Liver (tissue), 8 donors: ENCODE measurements at regions not wholly inside any gene's neighbourhood (a gene's known extent, or its start where the extent isn't known, plus 50 kb on each side); places are given as distances from the start of the nearest gene placed in this dataset.

ENCODE experiments used
- DNase-seq: peaks from one replicate; pipeline ENCODE4 v3.0.0-alpha.2; 2017; ENCODE audit warnings: low spot score
- H3K27ac ChIP-seq, 2 donors: one replicate each; pipeline ENCODE4 v1.7.0; 2013; ENCODE audit warnings: inconsistent platforms in 2 of 2, low read length in 2 of 2, control low read depth in 1 of 2, low read depth in 1 of 2, mild to moderate bottlenecking in 1 of 2
- H3K27me3 ChIP-seq, 4 donors: one replicate each; pipeline versions ENCODE4 v1.6.1 to v1.7.0; 2013; ENCODE audit warnings: low read length in 3 of 4, inconsistent platforms in 1 of 4, mild to moderate bottlenecking in 1 of 4, moderate library complexity in 1 of 4; ENCODE audit not compliant: control insufficient read depth in 4 of 4, insufficient read depth in 4 of 4
- H3K36me3 ChIP-seq, 4 donors: one replicate each; pipeline versions ENCODE4 v1.6.1 to v1.7.0; 2013; ENCODE audit warnings: low read length in 3 of 4, mild to moderate bottlenecking in 3 of 4, low read depth in 1 of 4, moderate library complexity in 1 of 4; ENCODE audit not compliant: control insufficient read depth in 4 of 4, insufficient read depth in 3 of 4
- H3K4me1 ChIP-seq, 4 donors: one replicate each; pipeline versions ENCODE4 v1.6.1 to v1.7.0; 2013; ENCODE audit warnings: low read length in 3 of 4, mild to moderate bottlenecking in 3 of 4, moderate library complexity in 1 of 4; ENCODE audit not compliant: control insufficient read depth in 4 of 4, insufficient read depth in 4 of 4
- H3K4me3 ChIP-seq, 3 donors: one replicate each; pipeline versions ENCODE4 v1.6.1 to v1.7.0; 2013; ENCODE audit warnings: low read length in 3 of 3, control low read depth in 1 of 3, low read depth in 1 of 3, mild to moderate bottlenecking in 1 of 3
- H3K9ac ChIP-seq, 2 donors: one replicate each; pipeline ENCODE4 v1.7.0; 2013; ENCODE audit warnings: low read length in 2 of 2, mild to moderate bottlenecking in 2 of 2, moderate library complexity in 2 of 2, control low read depth in 1 of 2, low read depth in 1 of 2
- H3K9me3 ChIP-seq, 4 donors: one replicate each; pipeline versions ENCODE4 v1.6.1 to v1.7.0; 2013; ENCODE audit warnings: low read length in 3 of 4; ENCODE audit not compliant: control insufficient read depth in 4 of 4
- EGR1 ChIP-seq, 2 donors: IDR thresholded peaks; 2 replicates each; pipeline ENCODE4 v1.6.1; 2016 to 2018; ENCODE audit warnings: antibody characterized with exemption in 2 of 2, low read depth in 2 of 2
- HNF4G ChIP-seq: IDR thresholded peaks from 2 replicates; pipeline ENCODE4 v1.6.1; 2016; ENCODE audit warnings: antibody characterized with exemption
- MAX ChIP-seq: IDR thresholded peaks from 2 replicates; pipeline ENCODE4 v1.6.1; 2016; ENCODE audit warnings: antibody characterized with exemption
- NR2F2 ChIP-seq: IDR thresholded peaks from 2 replicates; pipeline ENCODE4 v1.6.1; 2016; ENCODE audit warnings: antibody characterized with exemption
- TAF1 ChIP-seq: conservative IDR thresholded peaks from 2 replicates; pipeline ENCODE4 v1.6.1; 2016; ENCODE audit warnings: antibody characterized with exemption, mild to moderate bottlenecking
- ZBTB33 ChIP-seq: IDR thresholded peaks from 2 replicates; pipeline ENCODE4 v1.6.1; 2016; ENCODE audit warnings: antibody characterized with exemption
- WGBS: extraction: QIAGEN DNeasy Blood & Tissue Kit; methylation state at CpG from one replicate; pipeline ENCODE4 v1.1.7; 2013; 5-methylcytosine and 5-hydroxymethylcytosine counted together
- TF ChIP-seq, protein P1 (sequence below): IDR thresholded peaks from 2 replicates; pipeline ENCODE4 v1.6.1; 2016; ENCODE audit warnings: antibody characterized with exemption, mild to moderate bottlenecking
- TF ChIP-seq, protein P2 (sequence below): fragments of 150-350 bp; IDR thresholded peaks from 2 replicates; pipeline ENCODE4 v1.5.1; 2017; ENCODE audit warnings: improper control_type of control experiment, low read depth, low read length; ENCODE audit not compliant: missing input control
- TF ChIP-seq, protein P3 (sequence below): IDR thresholded peaks from 2 replicates; pipeline ENCODE4 v1.6.1; 2016; ENCODE audit warnings: antibody characterized with exemption
- donor health status: healthy.
- donor health status: healthy.
- donor health status: healthy.
- donor health status: healthy.
- donor health status: healthy.

DNA sequence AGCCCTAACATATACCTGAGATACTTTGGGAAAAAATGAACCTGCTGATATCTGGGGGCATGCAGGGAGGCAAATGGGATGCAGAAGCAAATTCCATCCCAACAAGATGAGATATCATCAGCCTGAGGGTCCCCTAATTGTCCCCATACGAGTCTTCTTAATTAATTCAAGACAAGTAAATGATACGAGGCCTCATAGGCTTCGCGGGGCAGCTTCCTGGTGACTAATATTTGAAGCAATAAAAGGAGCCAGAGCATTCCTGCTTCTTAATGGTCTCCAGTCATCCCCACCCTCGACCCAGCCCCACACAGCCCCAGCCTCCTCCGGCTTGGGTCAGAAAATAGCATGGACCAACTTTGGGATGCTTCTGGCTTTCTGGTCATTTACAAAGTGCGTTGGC is 99.6 kb upstream of the MSX1 start:
- 85% methylated on average over 7 of the region's 7 CpGs for WGBS
- Histone ChIP-seq H3K36me3 (no peaks in the 10 kb centered on the region), H3K4me3 (no peak overlapping the region), H3K27ac (no peak overlapping the region), H3K4me1 (no peaks in the 10 kb centered on the region), H3K9me3 (no peaks in the 10 kb centered on the region), H3K9ac (no peak overlapping the region), H3K27me3 (no peaks in the 10 kb centered on the region)
- DNase-seq: no peak
- TF ChIP-seq HNF4G (no peak), NR2F2 (no peak), EGR1 (IDR thresholded peaks at IDR 0.05; ENCODE audit: low read depth in 2 of 2) (no peak), MAX (no peak)
- TF ChIP-seq, protein P1, sequence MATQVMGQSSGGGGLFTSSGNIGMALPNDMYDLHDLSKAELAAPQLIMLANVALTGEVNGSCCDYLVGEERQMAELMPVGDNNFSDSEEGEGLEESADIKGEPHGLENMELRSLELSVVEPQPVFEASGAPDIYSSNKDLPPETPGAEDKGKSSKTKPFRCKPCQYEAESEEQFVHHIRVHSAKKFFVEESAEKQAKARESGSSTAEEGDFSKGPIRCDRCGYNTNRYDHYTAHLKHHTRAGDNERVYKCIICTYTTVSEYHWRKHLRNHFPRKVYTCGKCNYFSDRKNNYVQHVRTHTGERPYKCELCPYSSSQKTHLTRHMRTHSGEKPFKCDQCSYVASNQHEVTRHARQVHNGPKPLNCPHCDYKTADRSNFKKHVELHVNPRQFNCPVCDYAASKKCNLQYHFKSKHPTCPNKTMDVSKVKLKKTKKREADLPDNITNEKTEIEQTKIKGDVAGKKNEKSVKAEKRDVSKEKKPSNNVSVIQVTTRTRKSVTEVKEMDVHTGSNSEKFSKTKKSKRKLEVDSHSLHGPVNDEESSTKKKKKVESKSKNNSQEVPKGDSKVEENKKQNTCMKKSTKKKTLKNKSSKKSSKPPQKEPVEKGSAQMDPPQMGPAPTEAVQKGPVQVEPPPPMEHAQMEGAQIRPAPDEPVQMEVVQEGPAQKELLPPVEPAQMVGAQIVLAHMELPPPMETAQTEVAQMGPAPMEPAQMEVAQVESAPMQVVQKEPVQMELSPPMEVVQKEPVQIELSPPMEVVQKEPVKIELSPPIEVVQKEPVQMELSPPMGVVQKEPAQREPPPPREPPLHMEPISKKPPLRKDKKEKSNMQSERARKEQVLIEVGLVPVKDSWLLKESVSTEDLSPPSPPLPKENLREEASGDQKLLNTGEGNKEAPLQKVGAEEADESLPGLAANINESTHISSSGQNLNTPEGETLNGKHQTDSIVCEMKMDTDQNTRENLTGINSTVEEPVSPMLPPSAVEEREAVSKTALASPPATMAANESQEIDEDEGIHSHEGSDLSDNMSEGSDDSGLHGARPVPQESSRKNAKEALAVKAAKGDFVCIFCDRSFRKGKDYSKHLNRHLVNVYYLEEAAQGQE: no peak

GRCh38 chr4:4759232-4759631 is 100.2 kb upstream of the MSX1 start:
- Histone ChIP-seq H3K4me3 (no peak overlapping the region), H3K27ac (no peak overlapping the region), H3K27me3 (no peaks in the 10 kb centered on the region), H3K4me1 (no peaks in the 10 kb centered on the region), H3K9ac (no peak overlapping the region), H3K36me3 (no peaks in the 10 kb centered on the region), H3K9me3 (no peaks in the 10 kb centered on the region)
- no peak for DNase-seq
- no peak for TF ChIP-seq TAF1
- TF ChIP-seq, protein P2, sequence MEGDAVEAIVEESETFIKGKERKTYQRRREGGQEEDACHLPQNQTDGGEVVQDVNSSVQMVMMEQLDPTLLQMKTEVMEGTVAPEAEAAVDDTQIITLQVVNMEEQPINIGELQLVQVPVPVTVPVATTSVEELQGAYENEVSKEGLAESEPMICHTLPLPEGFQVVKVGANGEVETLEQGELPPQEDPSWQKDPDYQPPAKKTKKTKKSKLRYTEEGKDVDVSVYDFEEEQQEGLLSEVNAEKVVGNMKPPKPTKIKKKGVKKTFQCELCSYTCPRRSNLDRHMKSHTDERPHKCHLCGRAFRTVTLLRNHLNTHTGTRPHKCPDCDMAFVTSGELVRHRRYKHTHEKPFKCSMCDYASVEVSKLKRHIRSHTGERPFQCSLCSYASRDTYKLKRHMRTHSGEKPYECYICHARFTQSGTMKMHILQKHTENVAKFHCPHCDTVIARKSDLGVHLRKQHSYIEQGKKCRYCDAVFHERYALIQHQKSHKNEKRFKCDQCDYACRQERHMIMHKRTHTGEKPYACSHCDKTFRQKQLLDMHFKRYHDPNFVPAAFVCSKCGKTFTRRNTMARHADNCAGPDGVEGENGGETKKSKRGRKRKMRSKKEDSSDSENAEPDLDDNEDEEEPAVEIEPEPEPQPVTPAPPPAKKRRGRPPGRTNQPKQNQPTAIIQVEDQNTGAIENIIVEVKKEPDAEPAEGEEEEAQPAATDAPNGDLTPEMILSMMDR: no peak
- TF ChIP-seq, protein P3, sequence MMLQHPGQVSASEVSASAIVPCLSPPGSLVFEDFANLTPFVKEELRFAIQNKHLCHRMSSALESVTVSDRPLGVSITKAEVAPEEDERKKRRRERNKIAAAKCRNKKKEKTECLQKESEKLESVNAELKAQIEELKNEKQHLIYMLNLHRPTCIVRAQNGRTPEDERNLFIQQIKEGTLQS: no peak
- WGBS: 91% methylated on average over 13 of the region's 13 CpGs

DNA sequence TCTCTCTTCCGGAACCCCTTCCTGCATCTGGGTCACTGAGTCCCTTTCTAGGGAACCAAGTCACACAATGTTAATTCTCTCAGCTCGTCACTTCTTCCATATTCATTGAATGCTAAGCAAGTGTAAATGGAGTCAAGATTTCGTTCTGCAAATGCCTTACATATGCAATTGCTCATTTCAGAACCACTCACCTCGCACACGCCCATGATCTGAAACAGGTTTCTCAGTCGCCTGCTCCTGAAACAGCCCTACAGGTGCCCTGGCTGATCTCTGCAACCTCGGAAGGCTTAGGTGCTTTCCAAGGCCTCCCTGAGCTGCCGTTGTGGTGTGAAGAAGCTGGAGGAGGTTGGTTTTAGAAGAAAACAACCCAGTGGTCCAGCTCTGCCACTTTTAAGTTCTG is 100.8 kb upstream of the MSX1 start:
- no peak for DNase-seq
- no peaks in the 10 kb centered on the region for H3K9me3 ChIP-seq
- H3K27me3 ChIP-seq: no peaks in the 10 kb centered on the region
- H3K36me3 ChIP-seq: no peaks in the 10 kb centered on the region
- H3K4me3 ChIP-seq: no peak overlapping the region
- H3K27ac ChIP-seq: no peak overlapping the region
- TF ChIP-seq HNF4G (no peak), ZBTB33 (no peak)
- H3K9ac ChIP-seq: no peak overlapping the region
- 79% methylated on average over 8 of the region's 8 CpGs for WGBS
- no peaks in the 10 kb centered on the region for H3K4me1 ChIP-seq
